ENCODE measurements at regions not wholly inside any gene's neighbourhood (a gene's known extent, or its start where the extent isn't known, plus 50 kb on each side); places are given as distances from the start of the nearest gene placed in this dataset.

- TF ChIP-seq, protein P1, sequence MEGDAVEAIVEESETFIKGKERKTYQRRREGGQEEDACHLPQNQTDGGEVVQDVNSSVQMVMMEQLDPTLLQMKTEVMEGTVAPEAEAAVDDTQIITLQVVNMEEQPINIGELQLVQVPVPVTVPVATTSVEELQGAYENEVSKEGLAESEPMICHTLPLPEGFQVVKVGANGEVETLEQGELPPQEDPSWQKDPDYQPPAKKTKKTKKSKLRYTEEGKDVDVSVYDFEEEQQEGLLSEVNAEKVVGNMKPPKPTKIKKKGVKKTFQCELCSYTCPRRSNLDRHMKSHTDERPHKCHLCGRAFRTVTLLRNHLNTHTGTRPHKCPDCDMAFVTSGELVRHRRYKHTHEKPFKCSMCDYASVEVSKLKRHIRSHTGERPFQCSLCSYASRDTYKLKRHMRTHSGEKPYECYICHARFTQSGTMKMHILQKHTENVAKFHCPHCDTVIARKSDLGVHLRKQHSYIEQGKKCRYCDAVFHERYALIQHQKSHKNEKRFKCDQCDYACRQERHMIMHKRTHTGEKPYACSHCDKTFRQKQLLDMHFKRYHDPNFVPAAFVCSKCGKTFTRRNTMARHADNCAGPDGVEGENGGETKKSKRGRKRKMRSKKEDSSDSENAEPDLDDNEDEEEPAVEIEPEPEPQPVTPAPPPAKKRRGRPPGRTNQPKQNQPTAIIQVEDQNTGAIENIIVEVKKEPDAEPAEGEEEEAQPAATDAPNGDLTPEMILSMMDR (conservative IDR thresholded peaks at IDR 0.05 in 1 of 2, IDR thresholded peaks at IDR 0.05 in 1 of 2; ENCODE audit: extremely low read depth in 1 of 2, insufficient read depth in 1 of 2, low read depth in 1 of 2, low read length in 2 of 2), result no peak
- TF ChIP-seq EZH2 (IDR thresholded peaks at IDR 0.05; ENCODE audit: borderline replicate concordance, low read length), result no peak
Measured at GRCh38 chr4:120636120-120636630, 286.4 kb downstream of the PRDM5 start.
